ENCODE measurements at regions not wholly inside any gene's neighbourhood (a gene's known extent, or its start where the extent isn't known, plus 50 kb on each side); places are given as distances from the start of the nearest gene placed in this dataset.

GRCh38 chr18:39994498-39994897 lies 1960.5 kb upstream of the PIK3C3 start:
- no peaks in the 10 kb centered on the region for H3K4me1 Mint-ChIP-seq
- no peaks in the 10 kb centered on the region for H3K36me3 ChIP-seq (ENCODE audit: insufficient read depth, low read length)
- peaks cover 0 to 12% (median 4%) of the 10 kb centered on the region in 8 donors for H3K9me3 Mint-ChIP-seq
- H3K27me3 Mint-ChIP-seq, result no peaks in the 10 kb centered on the region
- intact Hi-C loops (cut with micrococcal nuclease), result no loop called here
- no peaks in the 10 kb centered on the region for H3K4me1 ChIP-seq (ENCODE audit: insufficient read depth, low read length)
- no peaks in the 10 kb centered on the region for H3K9me3 ChIP-seq (ENCODE audit: control insufficient read depth in 1 of 2, low read length in 2 of 2)
- no peak overlapping the region for H3K27ac ChIP-seq (ENCODE audit: low read depth, low read length)
- ChIA-PET CTCF (ENCODE audit: partially characterized antibody) (no interaction called here), POLR2A (ENCODE audit: partially characterized antibody) (no interaction called here)
- H3K27ac Mint-ChIP-seq, result no peak overlapping the region
- H3K27me3 ChIP-seq (ENCODE audit: insufficient read depth, low read length), result no peaks in the 10 kb centered on the region
- no peaks in the 10 kb centered on the region for H3K36me3 Mint-ChIP-seq
- no peak overlapping the region for H3K4me3 ChIP-seq (ENCODE audit: low read length in 2 of 2)
- no peak overlapping the region for H3K4me3 Mint-ChIP-seq
- no peak for DNase-seq

- no peaks in the 10 kb centered on the region for H3K9me3 ChIP-seq (ENCODE audit: control insufficient read depth in 1 of 2, low read length in 2 of 2)
- no peak overlapping the region for H3K27ac ChIP-seq (ENCODE audit: low read depth, low read length)
- intact Hi-C loops (cut with micrococcal nuclease), result no loop called here
- Mint-ChIP-seq H3K4me1 (no peaks in the 10 kb centered on the region), H3K4me3 (no peak overlapping the region), H3K36me3 (no peaks in the 10 kb centered on the region), H3K27me3 (no peaks in the 10 kb centered on the region), H3K9me3 (peaks cover 0 to 12% (median 4%) of the 10 kb centered on the region in 8 donors), H3K27ac (no peak overlapping the region)
- DNase-seq, result no peak
- ChIA-PET POLR2A (ENCODE audit: partially characterized antibody) (no interaction called here), CTCF (ENCODE audit: partially characterized antibody) (no interaction called here)
- no peak overlapping the region for H3K4me3 ChIP-seq (ENCODE audit: low read length in 2 of 2)
- H3K36me3 ChIP-seq (ENCODE audit: insufficient read depth, low read length), result no peaks in the 10 kb centered on the region
- H3K27me3 ChIP-seq (ENCODE audit: insufficient read depth, low read length), result no peaks in the 10 kb centered on the region
- no peaks in the 10 kb centered on the region for H3K4me1 ChIP-seq (ENCODE audit: insufficient read depth, low read length)
Measured at GRCh38 chr18:39991696-39992265, 1963.3 kb upstream of the PIK3C3 start.

- Mint-ChIP-seq H3K4me1 (no peaks in the 10 kb centered on the region), H3K9me3 (peaks cover 0 to 9% (median 3%) of the 10 kb centered on the region in 8 donors), H3K27me3 (no peaks in the 10 kb centered on the region), H3K4me3 (no peak overlapping the region), H3K27ac (no peak overlapping the region), H3K36me3 (no peaks in the 10 kb centered on the region)
- H3K9me3 ChIP-seq (ENCODE audit: control insufficient read depth in 1 of 2, low read length in 2 of 2), result no peaks in the 10 kb centered on the region
- POLR2A ChIA-PET (ENCODE audit: partially characterized antibody), result no interaction called here
- no peaks in the 10 kb centered on the region for H3K4me1 ChIP-seq (ENCODE audit: insufficient read depth, low read length)
- H3K27ac ChIP-seq (ENCODE audit: low read depth, low read length), result no peak overlapping the region
- H3K27me3 ChIP-seq (ENCODE audit: insufficient read depth, low read length), result no peaks in the 10 kb centered on the region
- H3K4me3 ChIP-seq (ENCODE audit: low read length in 2 of 2), result no peak overlapping the region
- no peaks in the 10 kb centered on the region for H3K36me3 ChIP-seq (ENCODE audit: insufficient read depth, low read length)
- no peak for DNase-seq
- CTCF ChIA-PET (ENCODE audit: partially characterized antibody), result no interaction called here
- intact Hi-C loops (cut with micrococcal nuclease), result no loop called here
Measured at GRCh38 chr18:39990540-39990939, 1964.5 kb upstream of the PIK3C3 start.

- no peaks in the 10 kb centered on the region for H3K27me3 ChIP-seq (ENCODE audit: insufficient read depth, low read length)
- intact Hi-C loops (cut with micrococcal nuclease), result no loop called here
- no peak overlapping the region for H3K27ac Mint-ChIP-seq
- POLR2A ChIA-PET (ENCODE audit: partially characterized antibody), result no interaction called here
- no peaks in the 10 kb centered on the region for H3K36me3 ChIP-seq (ENCODE audit: insufficient read depth, low read length)
- H3K4me1 Mint-ChIP-seq, result no peaks in the 10 kb centered on the region
- peaks cover 0 to 7% (median 2%) of the 10 kb centered on the region in 8 donors for H3K9me3 Mint-ChIP-seq
- no peaks in the 10 kb centered on the region for H3K36me3 Mint-ChIP-seq
- CTCF ChIA-PET (ENCODE audit: partially characterized antibody), result no interaction called here
- no peak overlapping the region for H3K4me3 Mint-ChIP-seq
- no peaks in the 10 kb centered on the region for H3K9me3 ChIP-seq (ENCODE audit: control insufficient read depth in 1 of 2, low read length in 2 of 2)
- H3K27ac ChIP-seq (ENCODE audit: low read depth, low read length), result no peak overlapping the region
- H3K4me1 ChIP-seq (ENCODE audit: insufficient read depth, low read length), result no peaks in the 10 kb centered on the region
- H3K27me3 Mint-ChIP-seq, result no peaks in the 10 kb centered on the region
- DNase-seq, result no peak
- no peak overlapping the region for H3K4me3 ChIP-seq (ENCODE audit: low read length in 2 of 2)
Measured at GRCh38 chr18:39976771-39977170, 1978.3 kb upstream of the PIK3C3 start.

- intact Hi-C loops (cut with micrococcal nuclease), result no loop called here
- H3K27ac ChIP-seq (ENCODE audit: low read depth, low read length), result no peak overlapping the region
- no peaks in the 10 kb centered on the region for H3K9me3 ChIP-seq (ENCODE audit: control insufficient read depth in 1 of 2, low read length in 2 of 2)
- ChIA-PET POLR2A (ENCODE audit: partially characterized antibody) (no interaction called here), CTCF (ENCODE audit: partially characterized antibody) (no interaction called here)
- H3K27me3 ChIP-seq (ENCODE audit: insufficient read depth, low read length), result no peaks in the 10 kb centered on the region
- Mint-ChIP-seq H3K4me3 (no peak overlapping the region), H3K27me3 (no peaks in the 10 kb centered on the region), H3K9me3 (peaks cover 0 to 8% (median under 1%) of the 10 kb centered on the region in 8 donors), H3K4me1 (no peaks in the 10 kb centered on the region), H3K36me3 (no peaks in the 10 kb centered on the region), H3K27ac (no peak overlapping the region)
- H3K4me1 ChIP-seq (ENCODE audit: insufficient read depth, low read length), result no peaks in the 10 kb centered on the region
- H3K36me3 ChIP-seq (ENCODE audit: insufficient read depth, low read length), result no peaks in the 10 kb centered on the region
- no peak overlapping the region for H3K4me3 ChIP-seq (ENCODE audit: low read length in 2 of 2)
- no peak for DNase-seq
Measured at GRCh38 chr18:39972521-39972920, 1982.5 kb upstream of the PIK3C3 start.

- H3K9me3 ChIP-seq (ENCODE audit: control insufficient read depth in 1 of 2, low read length in 2 of 2), result no peaks in the 10 kb centered on the region
- Mint-ChIP-seq H3K36me3 (no peaks in the 10 kb centered on the region), H3K4me3 (no peak overlapping the region), H3K4me1 (no peaks in the 10 kb centered on the region), H3K27ac (no peak overlapping the region), H3K9me3 (peaks cover 0 to 10% (median 4%) of the 10 kb centered on the region in 8 donors), H3K27me3 (no peaks in the 10 kb centered on the region)
- CTCF ChIA-PET (ENCODE audit: partially characterized antibody), result no interaction called here
- intact Hi-C loops (cut with micrococcal nuclease), result no loop called here
- no peaks in the 10 kb centered on the region for H3K4me1 ChIP-seq (ENCODE audit: insufficient read depth, low read length)
- no peak overlapping the region for H3K27ac ChIP-seq (ENCODE audit: low read depth, low read length)
- no peak overlapping the region for H3K4me3 ChIP-seq (ENCODE audit: low read length in 2 of 2)
- POLR2A ChIA-PET (ENCODE audit: partially characterized antibody), result no interaction called here
- no peaks in the 10 kb centered on the region for H3K36me3 ChIP-seq (ENCODE audit: insufficient read depth, low read length)
- H3K27me3 ChIP-seq (ENCODE audit: insufficient read depth, low read length), result no peaks in the 10 kb centered on the region
- no peak for DNase-seq
Measured at GRCh38 chr18:39969803-39970494, 1985.1 kb upstream of the PIK3C3 start.

GRCh38 chr18:39966275-39966674 lies 1988.8 kb upstream of the PIK3C3 start:
- H3K4me3 Mint-ChIP-seq, result no peak overlapping the region
- Histone ChIP-seq H3K27ac (ENCODE audit: low read depth, low read length) (no peak overlapping the region), H3K27me3 (ENCODE audit: insufficient read depth, low read length) (no peaks in the 10 kb centered on the region), H3K4me3 (ENCODE audit: low read length in 2 of 2) (no peak overlapping the region), H3K4me1 (ENCODE audit: insufficient read depth, low read length) (no peaks in the 10 kb centered on the region), H3K36me3 (ENCODE audit: insufficient read depth, low read length) (no peaks in the 10 kb centered on the region), H3K9me3 (ENCODE audit: control insufficient read depth in 1 of 2, low read length in 2 of 2) (no peaks in the 10 kb centered on the region)
- H3K27me3 Mint-ChIP-seq, result no peaks in the 10 kb centered on the region
- H3K9me3 Mint-ChIP-seq, result peaks cover 0 to 12% (median 6%) of the 10 kb centered on the region in 8 donors
- intact Hi-C loops (cut with micrococcal nuclease), result no loop called here
- H3K27ac Mint-ChIP-seq, result no peak overlapping the region
- DNase-seq, result no peak
- CTCF ChIA-PET (ENCODE audit: partially characterized antibody), result no interaction called here
- no peaks in the 10 kb centered on the region for H3K36me3 Mint-ChIP-seq
- H3K4me1 Mint-ChIP-seq, result no peaks in the 10 kb centered on the region
- POLR2A ChIA-PET (ENCODE audit: partially characterized antibody), result no interaction called here

All from CD4-positive, alpha-beta memory T cell (primary cell).